ENCODE measurements at regions not wholly inside any gene's neighbourhood (a gene's known extent, or its start where the extent isn't known, plus 50 kb on each side); places are given as distances from the start of the nearest gene placed in this dataset.

- H3K27me3 Mint-ChIP-seq (ENCODE audit: low read depth): peaks cover 4% of the 10 kb centered on the region
- H3K4me3 Mint-ChIP-seq: no peak overlapping the region
- peak overlapping the region; percentile 4 to 46 (median 43) for H3K27ac Mint-ChIP-seq
- H3K36me3 Mint-ChIP-seq (ENCODE audit: low read depth): no peaks in the 10 kb centered on the region
- TF ChIP-seq CTCF (IDR thresholded peaks at IDR 0.05; ENCODE audit: unreplicated experiment in 3 of 3): no peak
- peaks cover 35% of the 10 kb centered on the region for H3K4me1 Mint-ChIP-seq
- H3K9me3 Mint-ChIP-seq: no peaks in the 10 kb centered on the region
Observed at GRCh38 chr14:51448831-51449670, 202.7 kb upstream of the FRMD6 start.

GRCh38 chr14:51449681-51450080 lies 202.0 kb upstream of the FRMD6 start:
- no peaks in the 10 kb centered on the region for H3K9me3 Mint-ChIP-seq
- TF ChIP-seq CTCF (IDR thresholded peaks at IDR 0.05; ENCODE audit: unreplicated experiment in 3 of 3): no peak
- H3K27ac Mint-ChIP-seq: no peak overlapping the region
- peaks cover 4% of the 10 kb centered on the region for H3K27me3 Mint-ChIP-seq (ENCODE audit: low read depth)
- H3K4me1 Mint-ChIP-seq: peaks cover 32% of the 10 kb centered on the region
- H3K4me3 Mint-ChIP-seq: no peak overlapping the region
- H3K36me3 Mint-ChIP-seq (ENCODE audit: low read depth): no peaks in the 10 kb centered on the region

- no peaks in the 10 kb centered on the region for H3K9me3 Mint-ChIP-seq
- H3K4me1 Mint-ChIP-seq: peaks cover 42% of the 10 kb centered on the region
- no peak overlapping the region for H3K4me3 Mint-ChIP-seq
- no peak for TF ChIP-seq CTCF (IDR thresholded peaks at IDR 0.05; ENCODE audit: unreplicated experiment in 3 of 3)
- no peak overlapping the region for H3K27ac Mint-ChIP-seq
- H3K27me3 Mint-ChIP-seq (ENCODE audit: low read depth): peaks cover 8% of the 10 kb centered on the region
- no peaks in the 10 kb centered on the region for H3K36me3 Mint-ChIP-seq (ENCODE audit: low read depth)
Observed at GRCh38 chr14:51451561-51451960, 200.1 kb upstream of the FRMD6 start.

- Mint-ChIP-seq H3K9me3 (peaks cover 3% of the 10 kb centered on the region), H3K4me3 (no peak overlapping the region), H3K4me1 (peaks cover 22% of the 10 kb centered on the region), H3K27me3 (ENCODE audit: low read depth) (peaks cover 4% of the 10 kb centered on the region), H3K36me3 (ENCODE audit: low read depth) (no peaks in the 10 kb centered on the region), H3K27ac (no peak overlapping the region)
- TF ChIP-seq CTCF (IDR thresholded peaks at IDR 0.05; ENCODE audit: unreplicated experiment in 3 of 3): no peak
Observed at GRCh38 chr14:51453869-51454268, 197.8 kb upstream of the FRMD6 start.

GRCh38 chr14:51454351-51454750 lies 197.4 kb upstream of the FRMD6 start:
- Mint-ChIP-seq H3K9me3 (peaks cover 3% of the 10 kb centered on the region), H3K4me1 (peaks cover 18% of the 10 kb centered on the region), H3K27me3 (ENCODE audit: low read depth) (peaks cover 4% of the 10 kb centered on the region), H3K4me3 (no peak overlapping the region), H3K36me3 (ENCODE audit: low read depth) (no peaks in the 10 kb centered on the region), H3K27ac (no peak overlapping the region)
- TF ChIP-seq CTCF (IDR thresholded peaks at IDR 0.05; ENCODE audit: unreplicated experiment in 3 of 3): no peak

Data from nephron (organoid).